Dermis microvascular lymphatic vessel endothelial cell (primary cell): ENCODE measurements at regions not wholly inside any gene's neighbourhood (a gene's known extent, or its start where the extent isn't known, plus 50 kb on each side); places are given as distances from the start of the nearest gene placed in this dataset.

ENCODE experiments used
- DNase-seq, 2 donors: peaks; one replicate each; pipeline versions ENCODE4 v3.0.0 to v3.0.0-alpha.2; 2010; ENCODE audit warnings: low read depth in 2 of 2

DNA sequence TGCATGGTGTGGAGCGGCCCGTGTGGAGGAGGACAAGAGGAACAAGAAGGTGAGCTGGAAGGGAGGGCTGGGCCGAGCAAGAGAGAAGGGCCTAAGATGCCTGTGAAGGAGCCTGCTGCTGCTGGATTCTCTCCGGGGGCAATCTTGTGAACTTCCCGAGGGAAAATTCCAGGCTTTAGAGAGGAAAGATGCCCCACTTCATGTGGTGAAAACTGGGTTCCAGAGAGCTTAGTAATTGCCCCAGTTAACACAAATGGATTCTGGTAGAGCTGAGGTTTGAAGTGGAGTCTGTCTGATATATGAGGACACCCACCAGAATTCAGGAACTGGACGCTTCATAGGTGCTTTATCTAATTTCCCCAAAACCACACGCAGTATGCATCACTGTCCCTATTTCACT is 114.1 kb upstream of the ZMIZ1 start:
- DNase-seq: no peak

- DNase-seq: no peak
These were observed 113.6 kb upstream of the ZMIZ1 start for GRCh38 chr10:78955206-78955605.

GRCh38 chr10:78956391-78956790 is 112.4 kb upstream of the ZMIZ1 start:
- DNase-seq: no peak

GRCh38 chr10:78957471-78958039 is 111.2 kb upstream of the ZMIZ1 start:
- DNase-seq: no peak

GRCh38 chr10:78959217-78959923 is 109.4 kb upstream of the ZMIZ1 start:
- no peak for DNase-seq

- no peak for DNase-seq
These were observed 108.9 kb upstream of the ZMIZ1 start for GRCh38 chr10:78959924-78960285.

DNA sequence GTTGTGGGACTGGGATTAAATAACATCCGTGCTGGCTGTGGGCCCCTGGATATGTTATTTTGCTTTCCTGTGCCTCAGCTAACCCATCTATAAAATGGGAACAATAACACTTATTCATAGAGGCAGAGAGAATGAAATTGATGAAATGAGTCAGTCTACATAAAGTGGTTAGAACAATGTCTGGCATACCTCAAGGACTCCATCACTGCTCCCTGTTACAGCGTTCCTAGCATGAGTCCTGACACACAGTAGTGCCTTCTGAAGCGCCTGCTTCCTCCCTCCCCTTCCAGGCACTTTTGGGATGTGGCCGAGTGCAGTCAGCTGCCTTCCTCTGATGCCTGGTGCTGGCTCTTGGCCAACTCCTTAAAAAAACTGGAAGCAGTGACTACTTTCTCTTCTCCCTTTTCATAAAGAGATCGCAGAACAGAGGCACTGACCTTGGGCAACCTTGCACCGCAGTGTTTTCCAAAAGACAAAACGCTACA is 108.4 kb upstream of the ZMIZ1 start:
- peak in 1 of 2 donors; percentile 72 for DNase-seq

- DNase-seq: no peak
These were observed 107.0 kb upstream of the ZMIZ1 start for GRCh38 chr10:78961760-78962159.

- DNase-seq: peak in 1 of 2 donors; percentile 44
These were observed 105.4 kb upstream of the ZMIZ1 start for GRCh38 chr10:78963074-78964034.

DNA sequence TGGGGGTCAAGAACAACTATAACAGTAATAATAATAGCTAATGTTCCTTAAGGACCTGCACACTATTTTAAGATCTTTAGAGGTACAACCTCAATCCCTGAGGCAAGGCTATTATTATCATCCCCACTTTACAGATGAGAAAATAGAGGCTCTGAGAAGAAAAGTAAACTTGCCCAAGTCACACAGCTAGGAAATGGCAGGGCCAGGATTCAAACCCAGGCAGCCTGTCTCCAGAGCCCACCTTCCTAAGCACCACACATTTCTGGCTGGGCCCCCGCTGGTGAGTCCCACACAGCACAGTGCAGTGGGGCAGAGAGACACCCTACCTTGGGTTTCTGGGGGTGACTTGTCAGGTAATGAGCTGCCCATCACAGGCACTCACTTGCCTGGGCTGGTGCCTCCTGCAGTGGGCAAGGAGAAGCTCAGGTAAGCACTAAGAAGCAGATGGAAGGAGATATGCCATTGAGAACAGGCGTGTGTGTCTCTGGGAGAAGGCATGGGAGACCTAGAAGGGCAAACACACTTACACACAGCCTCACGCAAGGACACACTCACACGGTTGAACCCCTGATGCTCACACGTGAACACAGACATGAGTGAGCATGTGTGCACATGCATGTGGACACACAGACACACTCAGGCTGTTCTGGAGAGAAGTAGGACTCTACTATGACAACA is 104.4 kb upstream of the ZMIZ1 start:
- no peak for DNase-seq

DNA sequence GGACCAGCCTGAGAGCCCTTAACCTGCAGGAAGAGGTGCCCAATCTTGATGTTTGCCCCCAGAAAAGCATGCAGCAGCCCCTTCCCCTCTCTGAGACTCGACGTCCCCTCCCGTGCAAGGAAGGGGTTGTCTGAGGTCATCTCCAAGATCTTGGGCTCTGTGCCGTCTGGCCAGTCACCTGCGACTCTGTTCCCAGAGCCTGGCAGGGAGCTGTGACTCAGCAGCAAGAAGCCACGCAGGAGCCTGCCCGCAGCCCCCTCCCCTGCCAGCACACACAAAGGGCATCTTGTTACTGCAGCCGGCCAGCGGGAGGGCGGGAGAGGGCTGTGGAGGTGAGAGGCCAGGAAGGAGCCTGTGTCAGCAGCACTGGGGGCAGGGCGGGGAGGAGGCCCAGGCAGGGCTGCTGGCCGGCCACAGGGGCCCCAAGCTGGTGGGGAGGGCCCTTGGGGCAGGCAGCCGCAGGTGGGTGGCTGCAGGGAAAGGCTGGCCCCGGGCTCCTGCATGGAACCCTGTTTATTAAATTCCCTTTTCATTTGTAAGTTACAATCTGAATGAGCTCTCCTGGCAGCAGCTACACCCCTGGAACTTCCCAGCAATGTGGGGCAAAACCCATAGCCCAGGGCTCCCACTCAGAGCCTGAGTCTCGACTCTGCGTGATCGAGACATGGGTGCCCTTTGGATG is 103.7 kb upstream of the ZMIZ1 start:
- DNase-seq: peak in 1 of 2 donors; percentile 66

DNA sequence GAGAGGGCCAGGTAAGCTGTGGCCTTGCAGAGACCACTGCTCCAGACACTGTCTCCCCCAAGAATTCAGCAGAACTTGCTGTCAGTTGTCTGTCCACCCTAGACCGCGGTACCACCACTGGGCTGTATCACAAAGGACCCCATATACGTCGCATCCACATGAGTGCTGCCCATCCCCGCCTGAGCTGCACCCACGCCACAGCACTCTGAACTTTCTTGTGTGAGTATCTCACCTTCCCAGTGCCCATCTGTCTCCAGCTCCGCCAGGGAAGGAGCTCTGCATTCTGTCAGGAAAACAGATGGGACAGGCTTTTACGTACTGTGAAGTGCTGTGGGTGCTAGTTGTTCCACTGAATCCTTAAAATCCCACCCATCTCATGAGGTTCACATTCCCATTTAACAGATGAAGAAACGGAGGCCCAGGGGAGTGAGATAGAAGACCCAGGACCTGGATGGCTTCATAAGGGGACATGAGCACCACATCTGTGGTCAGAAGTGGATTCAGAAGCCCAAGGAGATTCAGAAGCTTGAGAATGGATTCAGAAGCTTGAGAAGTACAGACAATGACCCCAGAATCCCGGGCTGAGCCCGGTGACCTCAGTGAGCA is 102.5 kb upstream of the ZMIZ1 start:
- no peak for DNase-seq

DNA sequence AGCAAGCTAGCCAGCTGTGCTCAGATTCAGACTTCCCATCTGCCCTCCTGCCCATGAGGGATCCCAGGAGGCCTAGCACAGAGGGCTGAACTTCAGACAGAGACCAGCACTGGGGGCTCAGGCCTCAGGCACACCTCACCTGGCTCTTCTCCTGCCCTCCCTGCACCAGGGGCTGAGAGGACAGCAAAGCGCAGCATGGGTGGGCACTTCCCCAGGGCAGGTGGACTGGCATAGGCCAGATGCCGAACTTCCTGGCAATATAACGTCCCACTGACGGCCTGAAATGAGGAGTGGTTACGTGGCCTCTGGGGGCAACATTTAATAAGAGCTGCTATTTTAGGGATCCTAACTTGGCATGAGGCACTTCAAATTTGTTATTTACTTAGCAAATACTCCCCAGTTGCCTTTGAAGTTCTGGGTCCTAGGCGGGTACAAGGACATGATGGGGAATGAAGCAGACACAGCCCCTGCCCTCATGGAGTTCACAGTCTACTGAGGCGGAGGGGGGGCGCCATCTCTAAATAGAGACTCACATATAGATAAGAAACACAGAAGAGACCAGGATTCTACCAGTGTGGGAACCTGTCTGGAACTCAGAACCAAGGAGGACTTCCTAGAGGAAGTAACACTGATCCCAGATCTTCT is 101.8 kb upstream of the ZMIZ1 start:
- no peak for DNase-seq

- DNase-seq: no peak
These were observed 100.3 kb upstream of the ZMIZ1 start for GRCh38 chr10:78968300-78968942.

GRCh38 chr10:78968943-78969342 is 99.8 kb upstream of the ZMIZ1 start:
- no peak for DNase-seq

DNA sequence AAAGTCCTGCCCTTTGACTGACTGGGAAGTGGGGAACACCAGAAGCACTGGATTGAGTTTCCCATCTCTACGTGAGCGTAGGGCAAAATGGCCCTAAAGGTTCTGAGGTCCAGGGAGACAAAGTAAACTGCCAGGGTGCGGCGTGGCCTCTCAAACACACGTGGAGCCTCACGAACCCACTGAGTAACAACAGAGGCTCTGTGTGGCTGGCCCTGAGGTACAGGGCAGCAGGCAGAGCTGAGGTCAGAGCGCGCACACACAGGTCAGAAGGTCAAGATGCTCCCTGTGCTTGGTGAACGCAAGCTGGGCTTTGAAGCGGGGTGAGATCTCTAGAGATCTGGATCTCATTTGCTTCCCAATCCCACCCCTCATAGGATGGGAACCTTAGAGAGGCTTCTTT is 99.0 kb upstream of the ZMIZ1 start:
- DNase-seq: no peak

GRCh38 chr10:78970261-78970660 is 98.5 kb upstream of the ZMIZ1 start:
- DNase-seq: no peak

DNA sequence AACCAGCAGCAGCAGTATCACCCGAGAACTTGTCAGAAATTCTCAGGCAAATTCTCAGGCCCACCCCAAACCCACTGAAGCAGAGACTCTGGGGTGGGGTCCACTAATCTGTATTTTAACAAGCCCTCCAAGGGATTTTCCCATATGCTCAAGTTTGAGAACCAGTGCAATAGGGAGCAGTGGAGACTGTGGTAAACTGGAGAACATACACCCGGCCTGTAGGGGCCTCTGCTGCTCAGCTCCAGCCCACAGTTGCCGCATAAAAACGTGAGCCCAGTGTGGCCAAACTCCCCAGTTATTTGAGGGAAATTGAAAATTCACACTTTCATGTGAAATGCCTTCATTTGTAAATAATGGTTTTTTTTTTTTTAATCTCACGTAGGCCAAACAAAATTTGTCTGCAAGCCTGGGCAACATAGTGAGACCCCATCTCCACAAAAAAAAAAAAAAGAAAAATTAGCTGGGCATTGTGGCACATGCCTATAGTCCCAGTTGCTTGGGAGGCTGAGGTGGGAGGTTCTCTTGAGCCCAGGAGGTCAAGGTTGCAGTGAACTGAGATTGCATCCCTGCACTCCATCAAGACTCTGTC is 97.6 kb upstream of the ZMIZ1 start:
- no peak for DNase-seq
